ENCODE measurements at regions not wholly inside any gene's neighbourhood (a gene's known extent, or its start where the extent isn't known, plus 50 kb on each side); places are given as distances from the start of the nearest gene placed in this dataset.

- TF ChIP-seq CTCF (IDR thresholded peaks at IDR 0.05; ENCODE audit: insufficient read depth, low read depth, low read length), result no peak
- no peak for TF ChIP-seq EZH2 (IDR thresholded peaks at IDR 0.05; ENCODE audit: insufficient read depth, low read length)
These were observed 206.0 kb downstream of the CD109 start for GRCh38 chr6:73901986-73902385.

Measured in astrocyte (in vitro differentiated cells and primary cell).